H1 (cell line): ENCODE measurements at regions not wholly inside any gene's neighbourhood (a gene's known extent, or its start where the extent isn't known, plus 50 kb on each side); places are given as distances from the start of the nearest gene placed in this dataset.

Experiments used
- JUND ChIP-seq: IDR thresholded peaks from 2 replicates; pipeline ENCODE4 v1.6.1; 2011; ENCODE audit warnings: mild to moderate bottlenecking, improper control_type of control experiment, low read length
- KDM1A ChIP-seq: fragments of 200-600, 300-600 bp; sonication (generic); IDR thresholded peaks from 2 replicates; pipeline ENCODE4 v1.7.1; 2016; ENCODE audit warnings: mild to moderate bottlenecking, low read length, borderline replicate concordance
- SP1 ChIP-seq: IDR thresholded peaks from 2 replicates; pipeline ENCODE4 v1.6.1; 2011; ENCODE audit warnings: low read depth, low read length
- TEAD4 ChIP-seq: IDR thresholded peaks from 2 replicates; pipeline ENCODE4 v1.6.1; 2012; ENCODE audit warnings: low read depth, low read length, inconsistent platforms, mixed read lengths

DNA sequence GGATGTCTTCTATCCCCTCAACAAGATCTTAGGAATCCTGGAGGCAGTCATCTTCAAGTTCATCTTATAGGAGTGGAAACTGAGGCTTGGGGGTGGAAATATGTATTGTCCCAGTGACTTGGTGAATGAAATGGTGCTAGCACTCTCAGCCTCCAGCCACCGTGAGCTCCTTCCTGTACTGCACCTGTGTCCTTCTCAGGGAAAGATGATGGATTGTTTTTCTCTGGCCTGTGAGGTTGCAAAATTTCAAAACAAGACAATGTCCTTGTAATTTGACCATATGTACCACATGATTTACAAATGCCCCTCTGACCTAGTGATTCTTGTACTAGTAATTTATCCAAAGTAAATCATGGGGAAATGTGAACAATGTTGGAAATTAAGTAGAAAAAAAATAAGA, 71.0 kb upstream of the CHCHD3 start (continued):
- TF ChIP-seq SP1 (no peak), JUND (no peak), KDM1A (no peak), TEAD4 (no peak)
- TF ChIP-seq, all 59 proteins: peak for 0
